ENCODE measurements at regions not wholly inside any gene's neighbourhood (a gene's known extent, or its start where the extent isn't known, plus 50 kb on each side); places are given as distances from the start of the nearest gene placed in this dataset.

GRCh38 chr15:25188551-25189101, 233.8 kb downstream of the SNRPN start:
- H3K9ac ChIP-seq (ENCODE audit: low read depth, low read length, poor library complexity, severe bottlenecking), result no peak overlapping the region
- H3K4me1 ChIP-seq (ENCODE audit: insufficient read depth, low read length, poor library complexity, severe bottlenecking), result no peaks in the 10 kb centered on the region
- no peaks in the 10 kb centered on the region for H4K20me1 ChIP-seq (ENCODE audit: insufficient read depth, low read length, poor library complexity, severe bottlenecking)
- no peaks in the 10 kb centered on the region for H3K9me2 ChIP-seq (replicated peaks; ENCODE audit: low read depth, low read length)
- no peak overlapping the region for H2AFZ ChIP-seq (ENCODE audit: low read length)
- H3K79me2 ChIP-seq (ENCODE audit: insufficient read depth, low read length), result no peaks in the 10 kb centered on the region
- H3K4me2 ChIP-seq (ENCODE audit: low read depth, low read length, poor library complexity, severe bottlenecking), result no peak overlapping the region
- no peaks in the 10 kb centered on the region for H3F3A ChIP-seq (ENCODE audit: low read depth)
- no peak for TF ChIP-seq EZH2phosphoT487 (IDR thresholded peaks at IDR 0.05; ENCODE audit: borderline replicate concordance)
- no peak overlapping the region for H3K4me3 ChIP-seq (ENCODE audit: low read length, poor library complexity, severe bottlenecking)
- no peaks in the 10 kb centered on the region for H3K27me3 ChIP-seq (ENCODE audit: insufficient read depth, low read length, poor library complexity, severe bottlenecking)
- no peaks in the 10 kb centered on the region for H3K36me3 ChIP-seq (ENCODE audit: insufficient read depth, low read length)
- H3K9me3 ChIP-seq (ENCODE audit: insufficient read depth, low read depth, low read length), result peaks cover 34% of the 10 kb centered on the region; the same call in 1 of the 2 replicates

- peaks cover 32% of the 10 kb centered on the region; the same call in 1 of the 2 replicates for H3K9me3 ChIP-seq (ENCODE audit: insufficient read depth, low read depth, low read length)
- no peaks in the 10 kb centered on the region for H3K9me2 ChIP-seq (replicated peaks; ENCODE audit: low read depth, low read length)
- no peak overlapping the region for H3K9ac ChIP-seq (ENCODE audit: low read depth, low read length, poor library complexity, severe bottlenecking)
These were observed 234.8 kb downstream of the SNRPN start for GRCh38 chr15:25189551-25189950.

GRCh38 chr15:25192651-25193050, 237.9 kb downstream of the SNRPN start:
- Histone ChIP-seq H3K9ac (ENCODE audit: low read depth, low read length, poor library complexity, severe bottlenecking) (no peak overlapping the region), H4K20me1 (ENCODE audit: insufficient read depth, low read length, poor library complexity, severe bottlenecking) (no peaks in the 10 kb centered on the region), H3F3A (ENCODE audit: low read depth) (no peaks in the 10 kb centered on the region), H3K4me3 (ENCODE audit: low read length, poor library complexity, severe bottlenecking) (no peak overlapping the region), H3K9me3 (ENCODE audit: insufficient read depth, low read depth, low read length) (peaks cover 31% of the 10 kb centered on the region; the same call in 1 of the 2 replicates), H3K79me2 (ENCODE audit: insufficient read depth, low read length) (no peaks in the 10 kb centered on the region), H3K27me3 (ENCODE audit: insufficient read depth, low read length, poor library complexity, severe bottlenecking) (no peaks in the 10 kb centered on the region), H2AFZ (ENCODE audit: low read length) (no peak overlapping the region), H3K9me2 (replicated peaks; ENCODE audit: low read depth, low read length) (no peaks in the 10 kb centered on the region), H3K4me2 (ENCODE audit: low read depth, low read length, poor library complexity, severe bottlenecking) (no peak overlapping the region), H3K36me3 (ENCODE audit: insufficient read depth, low read length) (no peaks in the 10 kb centered on the region), H3K4me1 (ENCODE audit: insufficient read depth, low read length, poor library complexity, severe bottlenecking) (no peaks in the 10 kb centered on the region)
- TF ChIP-seq EZH2phosphoT487 (IDR thresholded peaks at IDR 0.05; ENCODE audit: borderline replicate concordance), result no peak
- TF ChIP-seq CTCF (conservative IDR thresholded peaks at IDR 0.05; ENCODE audit: low read length), result no peak

More at GRCh38 chr15:25189551-25189950, 234.8 kb downstream of the SNRPN start:
- no peaks in the 10 kb centered on the region for H3K4me1 ChIP-seq (ENCODE audit: insufficient read depth, low read length, poor library complexity, severe bottlenecking)
- H3K27me3 ChIP-seq (ENCODE audit: insufficient read depth, low read length, poor library complexity, severe bottlenecking), result no peaks in the 10 kb centered on the region
- H2AFZ ChIP-seq (ENCODE audit: low read length), result no peak overlapping the region
- H3K4me3 ChIP-seq (ENCODE audit: low read length, poor library complexity, severe bottlenecking), result no peak overlapping the region
- no peak for TF ChIP-seq EZH2phosphoT487 (IDR thresholded peaks at IDR 0.05; ENCODE audit: borderline replicate concordance)
- no peak for TF ChIP-seq CTCF (conservative IDR thresholded peaks at IDR 0.05; ENCODE audit: low read length)
- H3K4me2 ChIP-seq (ENCODE audit: low read depth, low read length, poor library complexity, severe bottlenecking), result no peak overlapping the region
- no peaks in the 10 kb centered on the region for H3F3A ChIP-seq (ENCODE audit: low read depth)
- H3K36me3 ChIP-seq (ENCODE audit: insufficient read depth, low read length), result no peaks in the 10 kb centered on the region
- no peaks in the 10 kb centered on the region for H4K20me1 ChIP-seq (ENCODE audit: insufficient read depth, low read length, poor library complexity, severe bottlenecking)
- no peaks in the 10 kb centered on the region for H3K79me2 ChIP-seq (ENCODE audit: insufficient read depth, low read length)

- Histone ChIP-seq H3K4me3 (ENCODE audit: low read length, poor library complexity, severe bottlenecking) (no peak overlapping the region), H3F3A (ENCODE audit: low read depth) (no peaks in the 10 kb centered on the region), H3K4me2 (ENCODE audit: low read depth, low read length, poor library complexity, severe bottlenecking) (no peak overlapping the region), H3K27me3 (ENCODE audit: insufficient read depth, low read length, poor library complexity, severe bottlenecking) (no peaks in the 10 kb centered on the region), H3K9me3 (ENCODE audit: insufficient read depth, low read depth, low read length) (peaks cover 44% of the 10 kb centered on the region; the same call in 1 of the 2 replicates), H3K4me1 (ENCODE audit: insufficient read depth, low read length, poor library complexity, severe bottlenecking) (no peaks in the 10 kb centered on the region), H3K9ac (ENCODE audit: low read depth, low read length, poor library complexity, severe bottlenecking) (no peak overlapping the region), H4K20me1 (ENCODE audit: insufficient read depth, low read length, poor library complexity, severe bottlenecking) (no peaks in the 10 kb centered on the region), H2AFZ (ENCODE audit: low read length) (no peak overlapping the region), H3K9me2 (replicated peaks; ENCODE audit: low read depth, low read length) (no peaks in the 10 kb centered on the region), H3K36me3 (ENCODE audit: insufficient read depth, low read length) (no peaks in the 10 kb centered on the region), H3K79me2 (ENCODE audit: insufficient read depth, low read length) (no peaks in the 10 kb centered on the region)
- TF ChIP-seq CTCF (conservative IDR thresholded peaks at IDR 0.05; ENCODE audit: low read length) (no peak), EZH2phosphoT487 (IDR thresholded peaks at IDR 0.05; ENCODE audit: borderline replicate concordance) (no peak)
These were observed 231.5 kb downstream of the UBE3A start for GRCh38 chr15:25207369-25207768.
